AG10803 (cell line): ENCODE measurements at regions not wholly inside any gene's neighbourhood (a gene's known extent, or its start where the extent isn't known, plus 50 kb on each side); places are given as distances from the start of the nearest gene placed in this dataset.

ENCODE experiments used
- DNase-seq: peaks from one replicate; pipeline ENCODE4 v3.0.0; 2010; ENCODE audit warnings: low read depth
- H3K4me3 ChIP-seq: 2 replicates; pipeline ENCODE4 v1.5.1; 2011; ENCODE audit warnings: mild to moderate bottlenecking, low read length, control low read depth
- CTCF ChIP-seq: conservative IDR thresholded peaks from 2 replicates; pipeline ENCODE4 v1.5.1; 2011; ENCODE audit warnings: mild to moderate bottlenecking, low read length, control low read depth, inconsistent platforms

- TF ChIP-seq CTCF: no peak
- DNase-seq: no peak
These were observed 227.7 kb downstream of the VEGFC start for GRCh38 chr4:176565049-176565448.

GRCh38 chr4:176566769-176567168, 226.0 kb downstream of the VEGFC start:
- no peak for DNase-seq
- H3K4me3 ChIP-seq: no peak overlapping the region
- no peak for TF ChIP-seq CTCF

More at GRCh38 chr4:176565049-176565448, 227.7 kb downstream of the VEGFC start:
- no peak overlapping the region for H3K4me3 ChIP-seq

GRCh38 chr4:176568238-176568637, 224.5 kb downstream of the VEGFC start:
- TF ChIP-seq CTCF: no peak
- no peak overlapping the region for H3K4me3 ChIP-seq
- no peak for DNase-seq

GRCh38 chr4:176569301-176569700, 223.4 kb downstream of the VEGFC start:
- peak; percentile 29 for TF ChIP-seq CTCF
- no peak overlapping the region for H3K4me3 ChIP-seq
- DNase-seq: no peak

GRCh38 chr4:176571206-176571605, 221.5 kb downstream of the VEGFC start:
- TF ChIP-seq CTCF: no peak
- no peak for DNase-seq
- no peak overlapping the region for H3K4me3 ChIP-seq

GRCh38 chr4:176575141-176575730, 217.5 kb downstream of the VEGFC start:
- TF ChIP-seq CTCF: no peak
- no peak overlapping the region for H3K4me3 ChIP-seq
- peak; percentile 62 for DNase-seq

- H3K4me3 ChIP-seq: no peak overlapping the region
- TF ChIP-seq CTCF: no peak
- DNase-seq: no peak
These were observed 213.5 kb downstream of the VEGFC start for GRCh38 chr4:176579226-176579625.
